ENCODE measurements at regions not wholly inside any gene's neighbourhood (a gene's known extent, or its start where the extent isn't known, plus 50 kb on each side); places are given as distances from the start of the nearest gene placed in this dataset.

DNA sequence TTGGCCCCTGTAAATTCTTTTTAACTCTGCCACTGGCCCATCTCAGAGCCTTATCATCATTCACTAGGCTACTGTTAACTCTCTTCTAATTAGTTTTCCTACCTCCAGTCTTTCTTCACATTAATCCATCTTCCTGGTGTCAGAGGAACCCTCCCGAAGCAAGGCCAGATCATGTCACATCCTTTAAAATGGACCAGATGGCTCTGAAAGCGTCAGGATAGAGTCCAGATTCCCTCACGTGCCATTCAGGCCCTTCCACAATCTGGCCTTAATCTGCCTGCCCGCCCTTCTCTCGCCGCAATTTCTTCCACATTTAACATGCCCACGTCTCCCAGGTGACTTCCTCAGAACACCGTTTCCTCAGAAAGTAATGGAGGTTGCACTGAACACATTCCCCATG, 86.5 kb downstream of the RFC3 start:
- no peak for TF ChIP-seq POLR2A (IDR thresholded peaks at IDR 0.05; ENCODE audit: extremely low read depth, insufficient read length)
- TF ChIP-seq, protein P1, sequence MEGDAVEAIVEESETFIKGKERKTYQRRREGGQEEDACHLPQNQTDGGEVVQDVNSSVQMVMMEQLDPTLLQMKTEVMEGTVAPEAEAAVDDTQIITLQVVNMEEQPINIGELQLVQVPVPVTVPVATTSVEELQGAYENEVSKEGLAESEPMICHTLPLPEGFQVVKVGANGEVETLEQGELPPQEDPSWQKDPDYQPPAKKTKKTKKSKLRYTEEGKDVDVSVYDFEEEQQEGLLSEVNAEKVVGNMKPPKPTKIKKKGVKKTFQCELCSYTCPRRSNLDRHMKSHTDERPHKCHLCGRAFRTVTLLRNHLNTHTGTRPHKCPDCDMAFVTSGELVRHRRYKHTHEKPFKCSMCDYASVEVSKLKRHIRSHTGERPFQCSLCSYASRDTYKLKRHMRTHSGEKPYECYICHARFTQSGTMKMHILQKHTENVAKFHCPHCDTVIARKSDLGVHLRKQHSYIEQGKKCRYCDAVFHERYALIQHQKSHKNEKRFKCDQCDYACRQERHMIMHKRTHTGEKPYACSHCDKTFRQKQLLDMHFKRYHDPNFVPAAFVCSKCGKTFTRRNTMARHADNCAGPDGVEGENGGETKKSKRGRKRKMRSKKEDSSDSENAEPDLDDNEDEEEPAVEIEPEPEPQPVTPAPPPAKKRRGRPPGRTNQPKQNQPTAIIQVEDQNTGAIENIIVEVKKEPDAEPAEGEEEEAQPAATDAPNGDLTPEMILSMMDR (IDR thresholded peaks at IDR 0.05; ENCODE audit: low read depth, low read length): no peak
